ENCODE measurements at regions not wholly inside any gene's neighbourhood (a gene's known extent, or its start where the extent isn't known, plus 50 kb on each side); places are given as distances from the start of the nearest gene placed in this dataset.

- H3K36me3 Mint-ChIP-seq: no peaks in the 10 kb centered on the region
- H3K9me3 Mint-ChIP-seq: peaks cover 0 to under 1% of the 10 kb centered on the region in 2 donors
- H3K27ac Mint-ChIP-seq: no peak overlapping the region
- no peak overlapping the region for H3K4me3 Mint-ChIP-seq
- H3K4me1 Mint-ChIP-seq: no peaks in the 10 kb centered on the region
- DNase-seq (no peak), ATAC-seq (replicated peaks) (no peak)
- peaks cover 0 to 5% of the 10 kb centered on the region in 2 donors for H3K27me3 Mint-ChIP-seq
Measured at GRCh38 chr5:168022446-168023169, 268.8 kb upstream of the WWC1 start.

DNA sequence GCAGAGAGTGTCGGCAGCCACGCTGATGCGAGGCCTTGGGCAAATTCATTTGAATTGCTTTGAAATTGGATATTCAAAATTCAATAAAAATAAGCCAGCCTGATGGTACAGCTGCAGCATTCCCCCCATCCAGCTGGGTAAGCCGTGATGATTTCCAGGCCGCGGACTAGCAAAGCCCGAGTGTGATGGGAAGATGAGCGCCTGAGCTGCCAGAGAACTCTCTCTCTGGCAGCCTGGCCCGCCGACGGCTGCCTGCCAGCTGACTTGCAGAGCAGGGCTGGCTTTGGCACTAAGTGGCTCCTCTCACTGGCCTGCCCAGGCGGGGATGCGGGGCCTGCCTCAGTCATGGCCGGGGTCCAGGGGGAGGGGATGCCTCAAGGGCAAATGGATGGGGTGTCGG lies 268.3 kb upstream of the WWC1 start:
- Mint-ChIP-seq H3K9me3 (peaks cover 0 to 1% of the 10 kb centered on the region in 2 donors), H3K4me3 (no peak overlapping the region), H3K27me3 (peaks cover 0 to 5% of the 10 kb centered on the region in 2 donors), H3K4me1 (no peaks in the 10 kb centered on the region), H3K36me3 (no peaks in the 10 kb centered on the region), H3K27ac (no peak overlapping the region)
- ATAC-seq (replicated peaks) (no peak), DNase-seq (no peak)

GRCh38 chr5:168024306-168024705 lies 267.1 kb upstream of the WWC1 start:
- Mint-ChIP-seq H3K4me3 (no peak overlapping the region), H3K9me3 (peaks cover 0 to 1% of the 10 kb centered on the region in 2 donors), H3K36me3 (no peaks in the 10 kb centered on the region), H3K27ac (no peak overlapping the region), H3K4me1 (no peaks in the 10 kb centered on the region), H3K27me3 (peaks cover 0 to 2% of the 10 kb centered on the region in 2 donors)
- no peak for DNase-seq
- no peak for ATAC-seq (replicated peaks)

DNA sequence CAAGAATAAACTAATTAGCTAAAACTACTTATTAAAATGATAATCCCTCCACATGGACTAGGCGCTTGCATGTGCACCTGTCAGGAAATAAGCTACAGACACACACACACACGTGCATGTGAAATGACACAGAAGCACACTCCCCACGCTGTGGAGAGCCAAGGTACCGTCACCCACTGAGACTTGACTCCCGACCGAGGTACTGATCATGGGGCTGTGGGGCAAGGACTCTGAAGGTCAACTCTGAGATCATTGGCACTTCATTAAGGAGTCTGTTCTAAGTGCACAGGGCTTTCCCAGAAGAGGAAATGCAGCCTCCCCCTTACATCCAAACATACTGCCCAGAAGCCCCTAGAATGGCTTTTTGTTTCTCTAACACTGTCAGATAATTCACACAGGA lies 264.4 kb upstream of the WWC1 start:
- ATAC-seq (replicated peaks): no peak
- DNase-seq: no peak
- Mint-ChIP-seq H3K27ac (no peak overlapping the region), H3K27me3 (peaks cover 0 to 4% of the 10 kb centered on the region in 2 donors), H3K9me3 (peaks cover 1 to 9% of the 10 kb centered on the region in 2 donors), H3K4me1 (no peaks in the 10 kb centered on the region), H3K4me3 (no peak overlapping the region), H3K36me3 (no peaks in the 10 kb centered on the region)

DNA sequence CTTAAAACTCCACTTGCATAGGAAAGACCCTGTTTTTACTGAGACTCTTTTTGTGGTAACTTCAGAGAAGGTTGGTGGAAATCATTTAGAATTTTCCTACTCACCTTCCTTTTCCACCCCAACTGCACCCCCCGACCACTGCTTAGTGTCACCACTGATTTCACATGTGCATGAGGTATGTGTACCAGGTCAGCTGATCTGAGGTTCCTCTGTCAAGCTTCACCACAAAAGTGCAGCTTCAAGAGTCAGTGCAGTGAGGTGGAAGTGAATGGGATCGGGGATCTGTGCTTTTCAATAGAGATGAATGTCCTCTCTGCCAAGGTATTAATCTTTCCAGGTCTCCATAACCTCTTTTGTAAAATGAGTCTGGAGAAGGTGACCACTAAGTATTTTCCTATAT lies 260.5 kb upstream of the WWC1 start:
- Mint-ChIP-seq H3K27ac (no peak overlapping the region), H3K4me1 (no peaks in the 10 kb centered on the region), H3K27me3 (peaks cover 0 to 4% of the 10 kb centered on the region in 2 donors), H3K4me3 (no peak overlapping the region), H3K36me3 (no peaks in the 10 kb centered on the region), H3K9me3 (peaks cover 1 to 9% of the 10 kb centered on the region in 2 donors)
- no peak for ATAC-seq (replicated peaks)
- no peak for DNase-seq

GRCh38 chr5:168031614-168032013 lies 259.8 kb upstream of the WWC1 start:
- Mint-ChIP-seq H3K4me3 (no peak overlapping the region), H3K27ac (no peak overlapping the region), H3K27me3 (peaks cover 0 to 4% of the 10 kb centered on the region in 2 donors), H3K36me3 (no peaks in the 10 kb centered on the region), H3K4me1 (no peaks in the 10 kb centered on the region), H3K9me3 (peaks cover 1 to 9% of the 10 kb centered on the region in 2 donors)
- no peak for ATAC-seq (replicated peaks)
- DNase-seq: no peak

DNA sequence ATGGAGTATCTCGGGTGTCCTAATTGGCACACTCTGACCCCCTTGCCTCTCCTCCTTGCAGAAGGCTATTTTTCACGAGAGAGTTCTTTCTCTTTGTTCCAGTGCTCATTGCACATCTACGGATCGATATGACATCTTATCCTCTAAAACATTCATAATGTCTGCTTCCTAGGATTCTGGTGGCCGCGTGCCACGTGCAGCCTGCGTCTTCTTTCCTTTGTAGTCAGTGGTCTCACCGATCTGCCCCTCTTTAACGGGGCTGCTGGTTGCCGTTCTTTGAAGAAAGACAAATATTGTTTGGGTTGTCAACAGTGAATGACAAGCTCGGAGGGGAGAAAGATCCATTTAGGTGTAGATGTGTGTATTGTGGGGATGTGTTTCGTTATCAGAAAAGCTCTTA lies 252.4 kb upstream of the WWC1 start:
- H3K4me1 Mint-ChIP-seq: no peaks in the 10 kb centered on the region
- ATAC-seq (replicated peaks): no peak
- H3K27ac Mint-ChIP-seq: no peak overlapping the region
- no peaks in the 10 kb centered on the region for H3K36me3 Mint-ChIP-seq
- H3K9me3 Mint-ChIP-seq: peaks cover 3 to 4% of the 10 kb centered on the region in 2 donors
- DNase-seq: no peak
- H3K27me3 Mint-ChIP-seq: peaks cover 0 to 8% of the 10 kb centered on the region in 2 donors
- H3K4me3 Mint-ChIP-seq: no peak overlapping the region

- H3K27me3 Mint-ChIP-seq: peaks cover 0 to 8% of the 10 kb centered on the region in 2 donors
- ATAC-seq (replicated peaks): no peak
- DNase-seq: no peak
- H3K4me1 Mint-ChIP-seq: no peaks in the 10 kb centered on the region
- H3K4me3 Mint-ChIP-seq: no peak overlapping the region
- no peaks in the 10 kb centered on the region for H3K36me3 Mint-ChIP-seq
- H3K27ac Mint-ChIP-seq: no peak overlapping the region
- peaks cover 3 to 4% of the 10 kb centered on the region in 2 donors for H3K9me3 Mint-ChIP-seq
Measured at GRCh38 chr5:168039566-168040248, 251.7 kb upstream of the WWC1 start.

GRCh38 chr5:168041583-168041982 lies 249.9 kb upstream of the WWC1 start:
- Mint-ChIP-seq H3K27me3 (peaks cover 0 to 8% of the 10 kb centered on the region in 2 donors), H3K27ac (no peak overlapping the region), H3K36me3 (no peaks in the 10 kb centered on the region), H3K9me3 (peaks cover 3 to 4% of the 10 kb centered on the region in 2 donors), H3K4me1 (no peaks in the 10 kb centered on the region), H3K4me3 (no peak overlapping the region)
- ATAC-seq (replicated peaks): no peak
- no peak for DNase-seq

GRCh38 chr5:168042284-168043068 lies 249.0 kb upstream of the WWC1 start:
- Mint-ChIP-seq H3K9me3 (peaks cover 3 to 4% of the 10 kb centered on the region in 2 donors), H3K36me3 (no peaks in the 10 kb centered on the region), H3K27ac (peak overlapping the region; percentile 20), H3K4me1 (peaks cover 1 to 5% of the 10 kb centered on the region in 2 donors), H3K27me3 (peaks cover 0 to 8% of the 10 kb centered on the region in 2 donors), H3K4me3 (no peak overlapping the region)
- ATAC-seq (replicated peaks) (no peak), DNase-seq (no peak)

- H3K4me1 Mint-ChIP-seq: peaks cover 1 to 13% of the 10 kb centered on the region in 2 donors
- no peak for ATAC-seq (replicated peaks)
- H3K27ac Mint-ChIP-seq: no peak overlapping the region
- no peaks in the 10 kb centered on the region for H3K36me3 Mint-ChIP-seq
- H3K9me3 Mint-ChIP-seq: peaks cover 3 to 4% of the 10 kb centered on the region in 2 donors
- DNase-seq: no peak
- H3K27me3 Mint-ChIP-seq: peaks cover 0 to 8% of the 10 kb centered on the region in 2 donors
- H3K4me3 Mint-ChIP-seq: no peak overlapping the region
Measured at GRCh38 chr5:168046163-168046562, 245.3 kb upstream of the WWC1 start.

DNA sequence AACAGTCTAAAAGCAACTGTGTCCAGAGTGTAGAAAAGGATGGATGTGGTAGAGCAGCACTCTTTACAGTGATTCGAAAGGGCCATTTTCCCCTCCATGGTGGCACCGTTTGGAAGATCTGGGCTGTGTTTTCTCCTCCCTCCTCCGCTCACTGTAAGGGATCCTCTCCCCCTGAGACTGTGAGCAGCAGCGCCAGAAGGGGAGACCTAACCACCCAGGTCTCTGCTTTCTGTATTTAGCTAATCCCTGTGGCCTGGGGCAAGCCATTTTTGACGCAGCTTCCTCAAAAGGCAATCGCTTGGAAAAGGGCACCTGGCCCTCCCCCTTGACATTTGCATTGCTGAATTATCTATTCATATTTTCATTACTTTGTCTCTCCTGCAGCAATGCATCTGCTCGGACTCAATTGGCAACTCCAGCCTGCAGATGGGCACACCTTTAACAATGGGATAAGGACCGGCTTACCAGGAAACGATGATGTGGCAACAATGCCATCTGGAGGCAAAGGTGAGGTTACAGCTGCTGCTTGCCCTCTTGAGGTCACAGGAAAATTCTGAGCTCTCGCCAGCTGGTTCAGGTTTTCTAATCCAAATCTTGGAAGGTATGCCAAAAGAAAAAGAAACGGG lies 244.3 kb upstream of the WWC1 start:
- peaks cover 1 to 13% of the 10 kb centered on the region in 2 donors for H3K4me1 Mint-ChIP-seq
- H3K27me3 Mint-ChIP-seq: peaks cover 0 to 5% of the 10 kb centered on the region in 2 donors
- H3K9me3 Mint-ChIP-seq: peaks cover under 1 to 4% of the 10 kb centered on the region in 2 donors
- ATAC-seq (replicated peaks) (peak; percentile 55 to 61), DNase-seq (no peak)
- H3K27ac Mint-ChIP-seq: no peak overlapping the region
- no peak overlapping the region for H3K4me3 Mint-ChIP-seq
- H3K36me3 Mint-ChIP-seq: no peaks in the 10 kb centered on the region

GRCh38 chr5:168047669-168048111 lies 243.8 kb upstream of the WWC1 start:
- H3K36me3 Mint-ChIP-seq: no peaks in the 10 kb centered on the region
- H3K27ac Mint-ChIP-seq: no peak overlapping the region
- no peak overlapping the region for H3K4me3 Mint-ChIP-seq
- no peaks in the 10 kb centered on the region for H3K27me3 Mint-ChIP-seq
- no peak for DNase-seq
- peak; percentile 12 to 19 for ATAC-seq (replicated peaks)
- no peaks in the 10 kb centered on the region for H3K9me3 Mint-ChIP-seq
- H3K4me1 Mint-ChIP-seq: peaks cover 1 to 13% of the 10 kb centered on the region in 2 donors

DNA sequence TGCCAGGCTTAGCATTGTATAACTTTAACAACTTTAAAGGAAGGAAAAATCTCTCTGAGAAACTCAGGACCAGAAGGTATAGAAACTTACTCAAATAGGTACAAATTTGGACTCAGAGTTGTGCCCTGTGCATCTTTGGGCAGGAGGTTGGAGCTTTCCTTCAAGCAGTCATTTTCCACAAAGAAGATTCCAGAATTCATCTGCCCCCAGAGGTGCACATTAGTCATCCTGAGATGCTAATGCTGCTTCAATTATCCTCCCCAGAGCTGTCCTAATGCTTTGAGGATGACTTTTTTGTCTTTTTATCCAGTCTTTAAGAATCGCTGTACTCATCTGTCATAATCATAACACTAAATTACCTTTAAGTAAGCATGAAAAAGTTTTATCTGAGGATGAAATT lies 243.0 kb upstream of the WWC1 start:
- Mint-ChIP-seq H3K9me3 (no peaks in the 10 kb centered on the region), H3K4me1 (peaks cover 1 to 13% of the 10 kb centered on the region in 2 donors), H3K4me3 (no peak overlapping the region), H3K27me3 (no peaks in the 10 kb centered on the region), H3K36me3 (no peaks in the 10 kb centered on the region), H3K27ac (no peak overlapping the region)
- ATAC-seq (replicated peaks): no peak
- DNase-seq: no peak

All from stimulated activated naive B cell treated with anti-CD40 and anti-IgM and Interleukin-4, amounts not matched to agents 10 μg/mL and 1 μg/mL and 100 μg/mL, for 72 hours (primary cell).